ENCODE measurements at regions not wholly inside any gene's neighbourhood (a gene's known extent, or its start where the extent isn't known, plus 50 kb on each side); places are given as distances from the start of the nearest gene placed in this dataset.
A peak's percentile ranks its signal among the peaks of the same experiment; 100 is the strongest.
"Not testable (repeated sequence)": the region's sequence is repeated elsewhere in the genome, so short reads cannot be mapped to it uniquely, and the experiment has no call there.

DNA sequence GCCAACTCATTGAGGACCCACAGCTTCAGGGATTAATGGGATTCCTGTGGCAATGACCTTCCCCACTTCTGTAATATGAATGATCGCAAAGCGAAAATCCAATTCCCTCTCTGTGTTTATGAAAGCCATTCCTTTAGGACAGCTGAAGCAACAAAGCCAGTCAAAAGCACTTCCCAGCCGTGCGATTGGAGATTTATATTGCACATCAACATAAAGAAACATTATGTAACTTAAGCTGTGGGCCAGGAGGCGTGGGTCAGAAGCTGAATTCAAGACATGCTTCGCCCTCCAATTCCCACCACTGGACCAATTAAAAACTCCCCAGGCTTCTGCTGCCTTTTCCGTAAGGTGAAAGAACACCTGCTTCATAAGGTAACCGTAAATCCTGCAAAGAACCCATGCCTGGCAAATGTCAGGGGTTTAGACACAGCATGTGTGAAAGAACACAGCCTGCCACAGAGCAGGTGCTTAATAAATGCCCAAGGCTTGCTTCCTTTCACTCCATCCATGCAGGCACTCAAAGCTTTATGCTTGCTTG lies 138.9 kb upstream of the SOD1 start:
- ChIA-PET POLR2A (no interaction called here), CTCF (no interaction called here)
- H3K36me3 ChIP-seq (ENCODE audit: control insufficient read depth in 2 of 3, insufficient read depth in 3 of 3, low read length in 3 of 3): no peaks in the 10 kb centered on the region
- no peak overlapping the region for H3K27ac ChIP-seq (ENCODE audit: low read depth, low read length)
- no peak overlapping the region for H3K4me3 ChIP-seq (ENCODE audit: low read length)
- H3K27ac Mint-ChIP-seq: no peak overlapping the region
- no peaks in the 10 kb centered on the region for H3K9me3 ChIP-seq (ENCODE audit: control insufficient read depth in 2 of 3, low read length in 3 of 3)
- peaks cover 0 to 3% (median 0%) of the 10 kb centered on the region in 5 donors for H3K36me3 Mint-ChIP-seq
- no peak overlapping the region for H3K4me3 Mint-ChIP-seq
- no peaks in the 10 kb centered on the region for H3K4me1 ChIP-seq (ENCODE audit: control insufficient read depth in 2 of 2, insufficient read depth in 2 of 2, low read length in 2 of 2)
- DNase-seq (no peak), ATAC-seq (no peak)
- peaks cover 0 to 3% (median 0%) of the 10 kb centered on the region in 11 donors for H3K9me3 Mint-ChIP-seq
- intact Hi-C loops (cut with micrococcal nuclease): no loop called here
- peaks cover 0 to 5% (median 0%) of the 10 kb centered on the region in 7 donors for H3K4me1 Mint-ChIP-seq
- H3K27me3 Mint-ChIP-seq: peaks cover 0 to 5% (median 0%) of the 10 kb centered on the region in 5 donors
- no peaks in the 10 kb centered on the region for H3K27me3 ChIP-seq (ENCODE audit: control insufficient read depth in 2 of 2, insufficient read depth in 2 of 2, low read length in 2 of 2)

DNA sequence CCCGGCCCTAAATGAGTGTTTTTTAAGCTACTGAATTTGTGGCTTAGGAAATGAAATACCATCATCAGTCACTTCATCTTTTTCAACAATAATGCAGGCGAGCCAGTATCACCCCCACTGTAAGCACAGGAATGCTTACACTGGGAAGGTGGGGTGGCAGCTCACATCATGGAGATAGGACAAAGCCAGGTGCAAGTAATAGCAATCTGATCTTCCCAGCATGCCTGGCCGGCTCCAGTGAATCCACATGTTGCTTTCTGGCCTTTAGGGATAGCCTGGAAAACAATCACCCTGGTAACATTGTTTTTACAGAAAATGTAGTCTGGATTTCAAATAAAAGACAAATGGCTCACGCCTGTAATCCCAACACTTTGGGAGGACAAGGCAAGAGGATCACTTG lies 140.9 kb upstream of the SOD1 start:
- POLR2A ChIA-PET: no interaction called here
- ATAC-seq: no peak
- Histone ChIP-seq H3K4me1 (ENCODE audit: control insufficient read depth in 2 of 2, insufficient read depth in 2 of 2, low read length in 2 of 2) (no peaks in the 10 kb centered on the region), H3K36me3 (ENCODE audit: control insufficient read depth in 2 of 3, insufficient read depth in 3 of 3, low read length in 3 of 3) (no peaks in the 10 kb centered on the region), H3K9me3 (ENCODE audit: control insufficient read depth in 2 of 3, low read length in 3 of 3) (no peaks in the 10 kb centered on the region), H3K27me3 (ENCODE audit: control insufficient read depth in 2 of 2, insufficient read depth in 2 of 2, low read length in 2 of 2) (no peaks in the 10 kb centered on the region), H3K27ac (ENCODE audit: low read depth, low read length) (no peak overlapping the region), H3K4me3 (ENCODE audit: low read length) (no peak overlapping the region)
- CTCF ChIA-PET: no interaction called here
- Mint-ChIP-seq H3K4me1 (peaks cover 0 to 8% (median 3%) of the 10 kb centered on the region in 7 donors), H3K9me3 (peaks cover 0 to 3% (median 0%) of the 10 kb centered on the region in 11 donors), H3K27me3 (peaks cover 0 to 16% (median 0%) of the 10 kb centered on the region in 5 donors), H3K27ac (peak overlapping the region in 1 of 9 donors; percentile 55), H3K4me3 (no peak overlapping the region), H3K36me3 (peaks cover 0 to 7% (median 0%) of the 10 kb centered on the region in 5 donors)
- DNase-seq: no peak
- intact Hi-C loops (cut with micrococcal nuclease): no loop called here

DNA sequence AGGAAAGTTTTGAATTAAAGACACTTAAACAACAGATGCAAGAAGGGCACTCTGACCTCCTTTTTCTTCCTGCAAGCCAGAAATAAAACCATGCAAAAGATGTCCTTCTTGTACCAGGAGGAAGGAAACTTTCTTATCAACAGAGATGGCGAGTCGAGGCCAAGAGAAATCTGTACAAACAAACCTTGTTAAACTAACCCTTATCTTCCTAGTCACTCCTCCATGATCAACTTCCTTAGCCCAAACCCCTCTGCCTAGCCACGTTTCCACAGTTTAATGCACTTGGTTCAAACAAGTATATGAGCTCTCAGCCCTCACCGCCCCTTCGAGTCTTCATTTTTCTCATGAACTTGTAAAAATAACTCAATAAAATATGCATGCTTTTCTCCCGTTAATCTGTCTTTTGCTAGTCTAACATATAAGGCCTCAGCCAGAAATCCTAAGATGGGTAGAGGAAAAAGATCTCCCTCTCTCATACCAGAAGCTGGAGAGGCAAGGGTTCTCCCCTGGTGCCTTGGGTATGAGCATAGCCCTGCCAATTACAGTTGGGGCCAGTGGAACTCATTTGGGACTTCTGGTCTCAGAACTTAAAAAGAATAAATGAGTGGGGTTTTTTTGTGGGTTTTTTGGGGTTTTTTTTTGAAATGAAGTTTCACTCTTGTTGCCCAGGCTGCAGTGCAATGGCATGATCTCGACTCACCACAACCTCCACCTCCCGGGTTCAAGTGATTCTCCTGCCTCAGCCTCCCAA lies 141.7 kb upstream of the SOD1 start:
- no peak overlapping the region for H3K4me3 Mint-ChIP-seq
- H3K4me1 Mint-ChIP-seq: peaks cover 0 to 8% (median 3%) of the 10 kb centered on the region in 7 donors
- Histone ChIP-seq H3K4me3 (ENCODE audit: low read length) (no peak overlapping the region), H3K4me1 (ENCODE audit: control insufficient read depth in 2 of 2, insufficient read depth in 2 of 2, low read length in 2 of 2) (no peaks in the 10 kb centered on the region), H3K36me3 (ENCODE audit: control insufficient read depth in 2 of 3, insufficient read depth in 3 of 3, low read length in 3 of 3) (no peaks in the 10 kb centered on the region), H3K27me3 (ENCODE audit: control insufficient read depth in 2 of 2, insufficient read depth in 2 of 2, low read length in 2 of 2) (no peaks in the 10 kb centered on the region), H3K9me3 (ENCODE audit: control insufficient read depth in 2 of 3, low read length in 3 of 3) (no peaks in the 10 kb centered on the region), H3K27ac (ENCODE audit: low read depth, low read length) (no peak overlapping the region)
- peaks cover 0 to 23% (median 0%) of the 10 kb centered on the region in 5 donors for H3K27me3 Mint-ChIP-seq
- intact Hi-C loops (cut with micrococcal nuclease): no loop called here
- peak overlapping the region in 1 of 9 donors; percentile 3 for H3K27ac Mint-ChIP-seq
- ATAC-seq (no peak), DNase-seq (no peak)
- ChIA-PET POLR2A (no interaction called here), CTCF (no interaction called here)
- peaks cover 0 to 7% (median 0%) of the 10 kb centered on the region in 5 donors for H3K36me3 Mint-ChIP-seq
- peaks cover 0 to 3% (median 0%) of the 10 kb centered on the region in 11 donors for H3K9me3 Mint-ChIP-seq

DNA sequence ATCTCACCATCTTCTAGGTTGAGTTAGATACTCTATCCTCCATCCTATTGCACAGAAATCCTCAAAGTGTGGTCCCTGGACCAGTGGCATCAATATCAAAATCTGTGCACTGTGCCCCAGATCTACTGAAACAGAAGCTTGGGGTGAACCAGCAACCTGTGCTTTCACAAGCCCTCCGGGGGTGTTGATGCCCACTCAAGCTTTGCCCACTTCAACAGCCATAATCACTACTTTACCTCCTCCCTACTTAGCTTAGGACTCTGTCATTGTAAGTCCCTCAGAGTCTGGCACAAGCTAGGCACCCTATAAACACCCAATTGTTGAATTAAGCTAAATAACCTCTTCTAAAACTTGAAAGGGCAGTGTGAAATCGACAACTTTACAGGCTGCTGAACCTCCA lies 144.2 kb upstream of the SOD1 start:
- H3K4me3 Mint-ChIP-seq: no peak overlapping the region
- ATAC-seq: no peak
- CTCF ChIA-PET: interaction anchor here (0.7 to 1.2 kb wide), 2 partner anchors 38 to 152 kb away, joined by 3 to 6 read pairs; no protein-coding TSS in a partner anchor

DNA sequence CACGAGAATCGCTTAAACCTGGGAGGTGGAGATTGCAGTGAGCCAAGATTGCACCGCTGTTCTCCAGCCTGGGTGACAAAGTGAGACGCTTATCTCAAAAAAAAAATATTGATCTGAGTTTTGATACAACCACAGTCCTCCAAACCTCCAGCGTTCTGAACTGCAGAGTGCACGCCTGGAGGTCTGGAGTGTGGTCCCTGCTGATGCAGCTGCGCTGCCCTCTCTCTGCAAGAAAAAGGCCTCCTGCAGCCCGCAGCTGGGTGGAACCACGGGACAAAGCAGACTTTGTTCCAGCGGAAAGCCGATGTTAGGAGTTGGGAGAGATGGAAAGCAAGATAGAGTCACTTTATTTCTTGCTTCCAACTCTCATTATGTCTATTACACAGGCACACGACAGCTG lies 144.9 kb upstream of the SOD1 start:
- Mint-ChIP-seq H3K27me3 (peaks cover 0 to 38% (median 0%) of the 10 kb centered on the region in 5 donors), H3K4me1 (peaks cover 3 to 19% (median 11%) of the 10 kb centered on the region in 7 donors), H3K27ac (no peak overlapping the region), H3K36me3 (peaks cover 0 to 7% (median 0%) of the 10 kb centered on the region in 5 donors), H3K9me3 (peaks cover 0 to 2% (median 0%) of the 10 kb centered on the region in 11 donors), H3K4me3 (no peak overlapping the region)
- Histone ChIP-seq H3K27me3 (ENCODE audit: control insufficient read depth in 2 of 2, insufficient read depth in 2 of 2, low read length in 2 of 2) (no peaks in the 10 kb centered on the region), H3K9me3 (ENCODE audit: control insufficient read depth in 2 of 3, low read length in 3 of 3) (no peaks in the 10 kb centered on the region), H3K36me3 (ENCODE audit: control insufficient read depth in 2 of 3, insufficient read depth in 3 of 3, low read length in 3 of 3) (no peaks in the 10 kb centered on the region), H3K27ac (ENCODE audit: low read depth, low read length) (no peak overlapping the region), H3K4me1 (ENCODE audit: control insufficient read depth in 2 of 2, insufficient read depth in 2 of 2, low read length in 2 of 2) (peaks cover 6% of the 10 kb centered on the region in 2 donors), H3K4me3 (ENCODE audit: low read length) (no peak overlapping the region)
- ChIA-PET POLR2A (no interaction called here), CTCF (interaction anchor here (0.7 to 1.2 kb wide), 2 partner anchors 37 to 152 kb away, joined by 3 to 6 read pairs; no protein-coding TSS in a partner anchor)
- ATAC-seq (no peak), DNase-seq (no peak)
- intact Hi-C loops (cut with micrococcal nuclease): no loop called here

More for the DNA sequence above, 144.2 kb upstream of the SOD1 start:
- H3K4me1 Mint-ChIP-seq: peaks cover 0 to 12% (median 6%) of the 10 kb centered on the region in 7 donors
- H3K4me1 ChIP-seq (ENCODE audit: control insufficient read depth in 2 of 2, insufficient read depth in 2 of 2, low read length in 2 of 2): peaks cover 0 to under 1% of the 10 kb centered on the region in 2 donors
- H3K9me3 ChIP-seq (ENCODE audit: control insufficient read depth in 2 of 3, low read length in 3 of 3): no peaks in the 10 kb centered on the region
- intact Hi-C loops (cut with micrococcal nuclease): no loop called here
- no peaks in the 10 kb centered on the region for H3K27me3 ChIP-seq (ENCODE audit: control insufficient read depth in 2 of 2, insufficient read depth in 2 of 2, low read length in 2 of 2)
- H3K36me3 ChIP-seq (ENCODE audit: control insufficient read depth in 2 of 3, insufficient read depth in 3 of 3, low read length in 3 of 3): no peaks in the 10 kb centered on the region
- H3K27ac Mint-ChIP-seq: peak overlapping the region in 1 of 9 donors; percentile 7
- peaks cover 0 to 7% (median 0%) of the 10 kb centered on the region in 5 donors for H3K36me3 Mint-ChIP-seq
- H3K27me3 Mint-ChIP-seq: peaks cover 0 to 38% (median 0%) of the 10 kb centered on the region in 5 donors
- H3K9me3 Mint-ChIP-seq: peaks cover 0 to 3% (median 0%) of the 10 kb centered on the region in 11 donors
- no peak overlapping the region for H3K27ac ChIP-seq (ENCODE audit: low read depth, low read length)
- POLR2A ChIA-PET: no interaction called here
- DNase-seq: no peak
- no peak overlapping the region for H3K4me3 ChIP-seq (ENCODE audit: low read length)

DNA sequence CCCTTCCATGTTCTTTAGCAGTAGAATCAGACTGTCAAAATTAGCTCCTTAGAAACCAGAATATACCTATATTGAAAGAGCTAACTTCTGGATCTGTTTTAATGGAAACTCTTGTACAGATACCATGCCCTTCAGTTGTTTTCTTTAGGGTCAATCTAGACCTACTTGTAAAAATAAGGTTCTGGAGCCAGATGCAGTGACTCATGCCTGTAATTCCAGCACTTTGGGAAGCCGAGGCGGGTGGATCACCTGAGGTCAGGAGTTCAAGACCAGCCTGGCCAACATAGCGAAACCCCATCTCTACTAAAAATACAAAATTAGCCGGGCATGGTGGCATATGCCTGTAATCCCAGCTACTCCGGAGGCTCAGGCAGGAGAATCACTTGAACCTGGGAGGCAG lies 146.0 kb upstream of the SOD1 start:
- H3K36me3 Mint-ChIP-seq; H3K27ac ChIP-seq (ENCODE audit: low read depth, low read length); H3K9me3 Mint-ChIP-seq; H3K9me3 ChIP-seq (ENCODE audit: control insufficient read depth in 2 of 3, low read length in 3 of 3); H3K4me3 Mint-ChIP-seq; ATAC-seq; intact Hi-C loops (cut with micrococcal nuclease); H3K4me3 ChIP-seq (ENCODE audit: low read length); H3K36me3 ChIP-seq (ENCODE audit: control insufficient read depth in 2 of 3, insufficient read depth in 3 of 3, low read length in 3 of 3); H3K27ac Mint-ChIP-seq; POLR2A ChIA-PET; H3K27me3 ChIP-seq (ENCODE audit: control insufficient read depth in 2 of 2, insufficient read depth in 2 of 2, low read length in 2 of 2); DNase-seq: not testable (repeated sequence)
- CTCF ChIA-PET: interaction anchor here (0.6 to 0.8 kb wide), 4 partner anchors 11 to 1468 kb away, joined by 3 to 4 read pairs (median 3); no protein-coding TSS in a partner anchor
- Mint-ChIP-seq H3K27me3 (peaks cover 0 to 48% (median 0%) of the 10 kb centered on the region in 5 donors), H3K4me1 (peaks cover 13 to 29% (median 19%) of the 10 kb centered on the region in 7 donors)
- H3K4me1 ChIP-seq (ENCODE audit: control insufficient read depth in 2 of 2, insufficient read depth in 2 of 2, low read length in 2 of 2): peaks cover 6 to 13% of the 10 kb centered on the region in 2 donors
